Endothelial cell of umbilical vein (primary cell): ENCODE measurements at regions not wholly inside any gene's neighbourhood (a gene's known extent, or its start where the extent isn't known, plus 50 kb on each side); places are given as distances from the start of the nearest gene placed in this dataset.

Source experiments
- BruUV-seq: library from RNA; stranded (reverse); fragments of 400-500 nt; replicated peaks from 2 replicates; lab custom pipeline; 2021; lab: Mats Ljungman, UMichigan
- CTCF ChIA-PET: fragments of 300-600, 350-600 bp; sonication (Branson Sonifier 250); formaldehyde crosslinking; loops from one replicate; lab custom pipeline; 2021; ENCODE audit warnings: antibody characterized with exemption, inconsistent platforms; lab: Charles Lee
- POLR2A ChIA-PET: fragments of 300-600, 350-600 bp; sonication (Branson Sonifier 250); formaldehyde crosslinking; loops from one replicate; lab custom pipeline; 2021; ENCODE audit warnings: antibody characterized with exemption, inconsistent platforms; lab: Charles Lee
- DNase-seq: peaks from one replicate; pipeline ENCODE4 v3.0.0-alpha.2; 2011; ENCODE audit warnings: low read depth, low spot score
- FAIRE-seq: peaks from 2 replicates; lab custom pipeline; 2011; peaks lifted over from hg19 to GRCh38; lab: Jason Lieb, UNC
- H2AFZ ChIP-seq: 2 replicates; pipeline ENCODE4 v1.6.0; 2012; ENCODE audit warnings: low read depth, low read length, control low read depth, inconsistent platforms
- H3K27ac ChIP-seq: 2 replicates; pipeline ENCODE4 v1.5.1; 2011; ENCODE audit warnings: low read depth, mild to moderate bottlenecking, control low read depth, low read length, moderate library complexity; ENCODE audit not compliant: insufficient read depth
- H3K27me3 ChIP-seq, 2 experiments: 2 replicates each; pipeline versions ENCODE4 v1.6.0 to v1.6.1; 2011; ENCODE audit warnings: low read length in 2 of 2, mixed read lengths in 1 of 2; ENCODE audit not compliant: control insufficient read depth in 2 of 2, insufficient read depth in 2 of 2
- H3K36me3 ChIP-seq, 2 experiments: 2 replicates in 1 of 2; 3 replicates in 1 of 2; pipeline ENCODE4 v1.5.1; 2011; ENCODE audit warnings: low read length in 2 of 2, mild to moderate bottlenecking in 1 of 2, moderate library complexity in 1 of 2; ENCODE audit not compliant: control insufficient read depth in 2 of 2, insufficient read depth in 2 of 2; ENCODE audit errors: extremely low read depth in 1 of 2
- H3K4me1 ChIP-seq: 3 replicates; pipeline ENCODE4 v1.5.1; 2011; ENCODE audit warnings: mild to moderate bottlenecking, low read length; ENCODE audit not compliant: control insufficient read depth, insufficient read depth; ENCODE audit errors: extremely low read depth
- H3K4me2 ChIP-seq: 2 replicates; pipeline ENCODE4 v1.6.1; 2011; ENCODE audit warnings: low read length, control low read depth, mixed read lengths; ENCODE audit not compliant: insufficient read depth
- H3K4me3 ChIP-seq, 3 experiments: fragments of 200-600 bp in 1 of 3; sonication (generic), shearing (Covaris generic) in 1 of 3; replicated peaks in 1 of 3; 2 replicates each; pipeline ENCODE4 v1.5.1; 2011 to 2016; ENCODE audit warnings: control low read depth in 3 of 3, low read length in 3 of 3, mild to moderate bottlenecking in 2 of 3, inconsistent platforms in 1 of 3, low read depth in 1 of 3, moderate library complexity in 1 of 3; ENCODE audit not compliant: insufficient read depth in 1 of 3
- H3K79me2 ChIP-seq: 2 replicates; pipeline ENCODE4 v1.6.0; 2012; ENCODE audit warnings: low read length, inconsistent platforms; ENCODE audit not compliant: control insufficient read depth, insufficient read depth
- H3K9ac ChIP-seq: replicated peaks from 2 replicates; pipeline ENCODE3; 2011; ENCODE audit warnings: low read length, control low read depth; ENCODE audit not compliant: insufficient read depth; ENCODE audit errors: extremely low read depth
- H3K9me1 ChIP-seq: replicated peaks from 3 replicates; pipeline ENCODE4 v1.6.0; 2011; ENCODE audit warnings: mild to moderate bottlenecking, low read length; ENCODE audit not compliant: control insufficient read depth, insufficient read depth; ENCODE audit errors: extremely low read depth
- H3K9me3 ChIP-seq: replicated peaks from 2 replicates; pipeline ENCODE4 v1.5.1; 2012; ENCODE audit warnings: low read length, inconsistent platforms; ENCODE audit not compliant: control insufficient read depth, insufficient read depth
- H4K20me1 ChIP-seq: replicated peaks from 2 replicates; pipeline ENCODE3; 2011; ENCODE audit warnings: mild to moderate bottlenecking, low read length; ENCODE audit not compliant: control insufficient read depth, insufficient read depth; ENCODE audit errors: extremely low read depth
- EZH2 ChIP-seq: IDR thresholded peaks from 2 replicates; pipeline ENCODE4 v1.6.1; 2012; ENCODE audit warnings: borderline replicate concordance, low read depth, mild to moderate bottlenecking, moderate library complexity, low read length, inconsistent platforms; ENCODE audit not compliant: severe bottlenecking
- FOS ChIP-seq: IDR thresholded peaks from 2 replicates; pipeline ENCODE4 v1.6.1; 2011; ENCODE audit warnings: mild to moderate bottlenecking, low read length, moderate library complexity, borderline replicate concordance; ENCODE audit not compliant: insufficient read depth
- GATA2 ChIP-seq: IDR thresholded peaks from 2 replicates; pipeline ENCODE4 v1.7.0; 2011; ENCODE audit warnings: low read depth, mild to moderate bottlenecking, moderate library complexity, mixed read lengths, low read length; ENCODE audit not compliant: insufficient read length, insufficient read depth
- JUN ChIP-seq: IDR thresholded peaks from 2 replicates; pipeline ENCODE4 v1.6.1; 2011; ENCODE audit warnings: borderline replicate concordance, low read depth; ENCODE audit not compliant: insufficient read length, insufficient read depth
- MAX ChIP-seq: IDR thresholded peaks from 2 replicates; pipeline ENCODE4 v1.6.1; 2011; ENCODE audit not compliant: insufficient read depth, insufficient read length
- MYC ChIP-seq: IDR thresholded peaks from one replicate; pipeline ENCODE4 v1.6.1; 2011; ENCODE audit warnings: mild to moderate bottlenecking, low read depth, low read length
- POLR2A ChIP-seq: IDR thresholded peaks from 2 replicates; pipeline ENCODE4 v1.6.1; 2012; ENCODE audit warnings: low read depth, mild to moderate bottlenecking, control low read depth, low read length
- POLR2AphosphoS5 ChIP-seq: IDR thresholded peaks from 2 replicates; pipeline ENCODE4 v1.6.1; 2012; ENCODE audit warnings: low read depth, mild to moderate bottlenecking, control low read depth, low read length, moderate library complexity; ENCODE audit not compliant: insufficient read depth
- dilution Hi-C: fragments of 300-500 bp; cut with MboI; formaldehyde crosslinking; loops from one replicate; pipeline ENCODE4 v1.15.0; 2019; ENCODE audit warnings: low sequenced_read_pairs; ENCODE audit not compliant: extremely low pct_ligation_motif_present
- intact Hi-C: fragments of 100-400 bp; cut with micrococcal nuclease; formaldehyde crosslinking; loops from one replicate; pipeline ENCODE4 v1.10.0; 2022
- TF ChIP-seq, protein P1 (sequence below), 2 donors: IDR thresholded peaks; 1 replicate in 1 of 2; 2 replicates in 1 of 2; pipeline ENCODE4 v1.5.1; 2011; ENCODE audit warnings: low read length in 2 of 2, mild to moderate bottlenecking in 2 of 2, moderate library complexity in 2 of 2, control low read depth in 1 of 2, inconsistent platforms in 1 of 2, low read depth in 1 of 2; ENCODE audit not compliant: insufficient read depth in 1 of 2; ENCODE audit errors: extremely low read depth in 1 of 2

DNA sequence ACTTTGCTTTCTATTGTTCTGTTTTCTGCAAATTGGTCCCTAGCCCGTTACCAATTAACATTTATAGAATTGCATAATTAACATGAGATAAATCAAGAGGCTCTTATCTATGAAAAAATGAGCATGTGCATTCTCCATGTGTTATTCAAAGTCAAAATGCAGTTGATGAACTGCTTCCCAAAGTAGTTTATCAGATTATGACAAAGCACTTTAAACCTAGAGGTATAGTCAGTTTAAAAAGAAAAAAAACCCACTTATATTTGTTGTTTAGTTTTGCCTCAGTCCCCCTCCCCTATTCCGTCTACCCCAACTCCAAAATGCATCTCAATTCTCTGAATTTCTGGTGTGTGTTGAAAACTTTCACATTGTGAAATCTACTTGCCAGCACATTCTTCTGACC lies 119.5 kb downstream of the ATXN3L start:
- Histone ChIP-seq H3K27me3 (no peaks in the 10 kb centered on the region), H3K9ac (no peak overlapping the region), H3K36me3 (no peaks in the 10 kb centered on the region), H3K9me1 (no peaks in the 10 kb centered on the region), H3K4me2 (no peak overlapping the region), H3K4me3 (no peak overlapping the region), H2AFZ (no peak overlapping the region), H3K9me3 (no peaks in the 10 kb centered on the region), H3K4me1 (peaks cover 7% of the 10 kb centered on the region), H4K20me1 (no peaks in the 10 kb centered on the region), H3K79me2 (no peaks in the 10 kb centered on the region), H3K27ac (no peak overlapping the region)
- DNase-seq (no peak), FAIRE-seq (no peak)
- ChIA-PET POLR2A (no interaction called here), CTCF (no interaction called here)
- TF ChIP-seq EZH2 = no peak
- TF ChIP-seq FOS = no peak
- no peak for TF ChIP-seq MAX
- TF ChIP-seq, protein P1, sequence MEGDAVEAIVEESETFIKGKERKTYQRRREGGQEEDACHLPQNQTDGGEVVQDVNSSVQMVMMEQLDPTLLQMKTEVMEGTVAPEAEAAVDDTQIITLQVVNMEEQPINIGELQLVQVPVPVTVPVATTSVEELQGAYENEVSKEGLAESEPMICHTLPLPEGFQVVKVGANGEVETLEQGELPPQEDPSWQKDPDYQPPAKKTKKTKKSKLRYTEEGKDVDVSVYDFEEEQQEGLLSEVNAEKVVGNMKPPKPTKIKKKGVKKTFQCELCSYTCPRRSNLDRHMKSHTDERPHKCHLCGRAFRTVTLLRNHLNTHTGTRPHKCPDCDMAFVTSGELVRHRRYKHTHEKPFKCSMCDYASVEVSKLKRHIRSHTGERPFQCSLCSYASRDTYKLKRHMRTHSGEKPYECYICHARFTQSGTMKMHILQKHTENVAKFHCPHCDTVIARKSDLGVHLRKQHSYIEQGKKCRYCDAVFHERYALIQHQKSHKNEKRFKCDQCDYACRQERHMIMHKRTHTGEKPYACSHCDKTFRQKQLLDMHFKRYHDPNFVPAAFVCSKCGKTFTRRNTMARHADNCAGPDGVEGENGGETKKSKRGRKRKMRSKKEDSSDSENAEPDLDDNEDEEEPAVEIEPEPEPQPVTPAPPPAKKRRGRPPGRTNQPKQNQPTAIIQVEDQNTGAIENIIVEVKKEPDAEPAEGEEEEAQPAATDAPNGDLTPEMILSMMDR (IDR thresholded peaks at IDR 0.05; ENCODE audit: extremely low read depth in 1 of 2, insufficient read depth in 1 of 2, low read depth in 1 of 2, low read length in 2 of 2) = no peak
- no peak for TF ChIP-seq POLR2A
- TF ChIP-seq JUN = no peak
- no peak for TF ChIP-seq MYC
- no peak for TF ChIP-seq POLR2AphosphoS5
- TF ChIP-seq GATA2 = no peak
- dilution Hi-C loops = no loop called here
- intact Hi-C loops = no loop called here
- BruUV-seq = no TSS peak
